GM12875 (cell line): ENCODE measurements at regions not wholly inside any gene's neighbourhood (a gene's known extent, or its start where the extent isn't known, plus 50 kb on each side); places are given as distances from the start of the nearest gene placed in this dataset.

Source experiments
- H3K4me3 ChIP-seq: one replicate; pipeline ENCODE4 v1.5.1; 2011; ENCODE audit warnings: low read depth, low read length, control low read depth
- TF ChIP-seq, protein P1 (sequence below): IDR thresholded peaks from 2 replicates; pipeline ENCODE4 v1.5.1; 2011; ENCODE audit warnings: low read depth, mild to moderate bottlenecking, control low read depth, inconsistent platforms, low read length, moderate library complexity, borderline replicate concordance; ENCODE audit not compliant: insufficient read depth

DNA sequence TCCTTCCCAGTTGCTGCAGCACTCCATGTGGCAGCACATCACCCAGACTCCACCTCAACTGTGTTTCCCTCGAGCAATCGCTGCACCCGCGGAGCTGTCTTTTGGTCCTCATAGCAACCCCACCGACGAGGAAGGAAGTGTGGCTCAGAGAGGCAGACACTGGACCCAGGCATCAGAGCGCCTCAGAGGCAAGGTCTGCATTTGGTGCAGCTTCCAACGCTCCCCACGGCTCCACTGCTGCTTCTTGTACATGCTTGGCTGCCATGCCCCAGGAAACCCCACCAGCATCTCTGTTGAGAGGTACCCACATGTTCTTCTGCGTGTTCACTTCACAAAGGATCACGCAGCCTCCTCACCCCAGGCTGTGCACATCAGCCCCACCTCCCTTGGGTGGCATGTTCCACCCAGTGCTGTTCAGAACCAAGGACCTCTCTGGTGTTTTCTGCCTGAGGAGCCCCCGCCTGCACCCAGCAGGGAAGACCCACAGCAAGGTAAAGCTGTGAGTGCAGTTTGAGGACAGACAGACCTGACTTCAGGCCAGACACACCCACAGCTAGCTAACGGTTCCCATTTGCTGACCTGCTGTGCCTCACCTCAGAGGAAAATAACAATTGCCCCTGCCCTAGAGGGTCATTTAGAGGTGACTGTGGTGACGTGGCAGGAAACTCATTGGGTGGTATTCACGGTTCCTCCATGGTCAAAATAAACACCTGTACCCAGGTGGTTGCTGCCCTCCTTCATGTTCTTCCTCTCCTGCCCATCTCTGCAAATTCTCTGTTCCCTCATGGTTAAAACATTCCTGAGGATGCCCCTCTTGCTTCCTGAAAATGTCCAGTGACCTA, 326.3 kb upstream of the MYT1L start:
- TF ChIP-seq, protein P1, sequence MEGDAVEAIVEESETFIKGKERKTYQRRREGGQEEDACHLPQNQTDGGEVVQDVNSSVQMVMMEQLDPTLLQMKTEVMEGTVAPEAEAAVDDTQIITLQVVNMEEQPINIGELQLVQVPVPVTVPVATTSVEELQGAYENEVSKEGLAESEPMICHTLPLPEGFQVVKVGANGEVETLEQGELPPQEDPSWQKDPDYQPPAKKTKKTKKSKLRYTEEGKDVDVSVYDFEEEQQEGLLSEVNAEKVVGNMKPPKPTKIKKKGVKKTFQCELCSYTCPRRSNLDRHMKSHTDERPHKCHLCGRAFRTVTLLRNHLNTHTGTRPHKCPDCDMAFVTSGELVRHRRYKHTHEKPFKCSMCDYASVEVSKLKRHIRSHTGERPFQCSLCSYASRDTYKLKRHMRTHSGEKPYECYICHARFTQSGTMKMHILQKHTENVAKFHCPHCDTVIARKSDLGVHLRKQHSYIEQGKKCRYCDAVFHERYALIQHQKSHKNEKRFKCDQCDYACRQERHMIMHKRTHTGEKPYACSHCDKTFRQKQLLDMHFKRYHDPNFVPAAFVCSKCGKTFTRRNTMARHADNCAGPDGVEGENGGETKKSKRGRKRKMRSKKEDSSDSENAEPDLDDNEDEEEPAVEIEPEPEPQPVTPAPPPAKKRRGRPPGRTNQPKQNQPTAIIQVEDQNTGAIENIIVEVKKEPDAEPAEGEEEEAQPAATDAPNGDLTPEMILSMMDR = no peak
- H3K4me3 ChIP-seq = no peak overlapping the region

- no peak overlapping the region for H3K4me3 ChIP-seq
- TF ChIP-seq, protein P1 = no peak
These were observed 325.3 kb upstream of the MYT1L start for GRCh38 chr2:2656115-2657011.

DNA sequence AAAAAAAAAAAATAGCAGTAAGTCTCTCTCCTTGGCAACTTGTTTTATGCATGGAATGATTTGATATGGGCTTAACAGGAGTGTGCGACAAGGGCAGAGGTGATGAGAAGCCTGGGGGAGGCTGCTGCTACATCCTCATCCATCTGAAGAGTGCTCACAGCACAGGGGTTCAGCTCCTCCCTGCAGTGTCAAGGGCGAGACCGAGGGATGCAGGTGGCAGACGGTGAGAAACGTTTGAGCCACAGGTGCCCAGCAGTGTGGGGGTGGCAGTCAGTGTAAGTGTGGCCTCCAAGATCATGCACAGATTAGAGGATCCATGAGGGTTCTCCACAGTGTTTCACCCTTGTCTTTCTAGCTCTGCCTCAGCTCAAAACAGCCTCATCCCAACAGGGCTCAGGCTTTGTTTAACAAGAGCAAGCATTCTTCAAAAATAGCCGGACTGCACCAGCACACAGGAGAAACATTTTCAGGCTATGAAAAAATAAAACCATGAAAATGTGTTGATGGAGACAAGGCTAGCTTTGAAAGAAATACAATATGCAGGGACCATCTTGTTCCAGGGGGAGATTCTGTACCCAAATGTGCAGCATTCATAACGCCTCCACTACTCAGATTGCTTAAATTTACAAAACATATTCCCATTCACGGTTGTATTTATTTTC, 324.5 kb upstream of the MYT1L start:
- no peak overlapping the region for H3K4me3 ChIP-seq
- TF ChIP-seq, protein P1 = no peak

DNA sequence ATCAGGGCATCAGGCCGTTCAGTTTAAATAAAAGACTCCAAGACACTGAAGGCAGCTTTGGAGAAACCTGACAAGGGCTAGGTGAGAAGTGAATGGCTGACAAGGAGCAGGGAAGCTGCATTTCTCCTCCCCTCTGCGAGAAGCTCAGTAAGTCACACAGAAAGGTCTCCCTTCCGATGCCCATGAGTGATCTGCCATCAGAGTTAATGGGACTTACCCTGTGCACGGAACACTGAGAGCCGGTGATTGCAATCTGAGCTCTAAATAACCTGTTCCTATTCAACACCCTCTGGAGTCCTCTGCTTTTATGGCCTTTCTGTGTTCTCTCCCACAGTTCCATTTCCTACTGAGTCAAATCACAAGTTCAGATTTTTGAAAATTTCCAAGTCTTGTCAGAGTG, 322.2 kb upstream of the MYT1L start:
- no peak overlapping the region for H3K4me3 ChIP-seq
- TF ChIP-seq, protein P1 = no peak

DNA sequence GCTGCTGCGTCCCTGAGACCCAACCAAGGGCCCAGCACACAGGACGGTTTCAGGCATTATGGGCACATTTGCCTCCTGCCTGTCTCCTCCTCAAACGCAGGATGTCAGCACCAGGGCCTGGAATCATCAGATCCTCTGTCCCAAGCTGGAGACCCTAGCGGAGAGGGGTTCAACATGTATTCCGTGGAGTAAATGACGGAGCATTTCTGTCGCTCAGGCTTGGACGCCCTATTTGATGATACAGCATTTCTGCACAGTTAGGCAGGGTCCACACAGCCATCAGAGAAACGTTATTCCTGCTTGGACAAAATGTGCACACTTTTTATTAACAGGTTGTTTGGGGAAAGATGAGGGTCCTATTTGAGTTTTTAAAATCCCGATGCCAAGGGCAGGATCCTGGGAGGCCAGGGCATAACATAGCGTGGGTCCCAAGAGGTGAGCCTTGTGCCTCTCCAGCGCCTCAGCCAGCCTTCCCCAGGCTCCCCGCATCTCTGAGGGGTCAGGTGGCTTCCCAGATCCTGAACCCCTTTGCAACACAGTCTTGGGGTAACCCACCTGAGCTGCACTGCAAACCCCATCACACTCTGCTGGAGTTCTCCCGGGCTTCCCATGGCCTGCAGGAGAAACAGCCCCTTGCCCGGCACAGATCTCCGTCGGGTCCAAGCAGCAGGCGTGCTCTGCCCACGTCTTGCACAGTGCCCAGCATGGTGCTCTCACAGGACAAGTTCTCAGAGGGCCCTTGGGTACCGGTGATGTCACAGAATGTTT, 319.7 kb upstream of the MYT1L start:
- no peak overlapping the region for H3K4me3 ChIP-seq
- TF ChIP-seq, protein P1 = no peak

DNA sequence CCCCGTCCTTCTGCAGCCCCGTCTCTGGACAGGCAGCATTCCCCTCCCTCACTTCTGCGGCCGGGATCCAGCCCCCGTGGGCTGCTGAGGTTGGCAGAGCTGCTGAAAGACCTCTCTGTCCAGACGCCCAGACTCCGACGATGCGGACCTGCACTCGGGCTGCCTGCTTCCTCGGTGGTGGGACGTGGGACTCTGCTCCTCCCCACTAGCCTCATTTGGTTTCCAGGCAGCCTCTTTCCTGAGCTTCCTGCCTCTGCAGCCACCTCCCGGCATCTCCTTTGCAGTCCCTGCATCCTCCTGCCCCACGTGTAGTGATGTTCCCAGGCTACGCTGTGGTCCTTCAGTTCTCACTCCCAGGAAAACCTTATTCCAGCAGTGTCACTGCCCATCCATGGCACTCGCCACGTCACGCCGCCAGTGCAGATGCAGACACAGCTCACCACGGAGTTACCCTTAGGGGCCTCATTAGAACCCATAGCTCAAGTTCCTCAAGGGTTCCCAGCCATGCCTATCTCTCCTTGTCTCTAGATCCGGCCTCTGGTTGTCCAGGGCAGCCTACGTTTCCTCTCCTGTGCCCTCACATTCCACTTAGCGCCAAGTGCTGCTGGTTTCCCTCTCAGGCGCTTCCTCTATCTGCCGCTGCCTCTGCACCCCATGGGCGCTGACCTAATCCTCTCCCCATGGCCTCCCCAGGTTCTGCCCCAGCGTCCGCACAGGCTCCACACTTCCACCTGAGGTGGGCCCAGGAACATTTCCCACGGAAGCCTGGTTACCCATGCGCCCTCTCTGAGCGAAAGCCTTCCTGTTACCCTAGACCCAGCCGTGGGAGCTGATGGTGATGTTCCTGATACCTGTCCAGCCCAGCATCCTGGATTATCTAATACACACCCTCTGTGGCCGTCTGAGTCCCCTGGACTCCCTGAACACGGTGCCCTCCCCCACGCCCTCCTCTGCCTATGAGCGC, 318.3 kb upstream of the MYT1L start:
- TF ChIP-seq, protein P1 = no peak
- no peak overlapping the region for H3K4me3 ChIP-seq
